OCI-M2 (cell line): ENCODE measurements at regions not wholly inside any gene's neighbourhood (a gene's known extent, or its start where the extent isn't known, plus 50 kb on each side); places are given as distances from the start of the nearest gene placed in this dataset.

Source experiments
- DNase-seq: peaks from one replicate; lab custom pipeline; 2025; ENCODE audit not compliant: unreplicated experiment; lab: John Stamatoyannopoulos, UW

- no peak for DNase-seq
Measured at GRCh38 chr15:46300716-46301115, 665.9 kb downstream of the SQOR start.

GRCh38 chr15:46301291-46301690 is 666.5 kb downstream of the SQOR start:
- DNase-seq = no peak

GRCh38 chr15:46301826-46302225 is 667.0 kb downstream of the SQOR start:
- DNase-seq = no peak

- DNase-seq = no peak
Measured at GRCh38 chr15:46304321-46304720, 669.5 kb downstream of the SQOR start.

- no peak for DNase-seq
Measured at GRCh38 chr15:46307746-46308145, 672.9 kb downstream of the SQOR start.

- DNase-seq = no peak
Measured at GRCh38 chr15:46309914-46310313, 675.1 kb downstream of the SQOR start.

GRCh38 chr15:46312133-46312740 is 677.4 kb downstream of the SQOR start:
- DNase-seq = peak; percentile 2

GRCh38 chr15:46315434-46315833 is 680.6 kb downstream of the SQOR start:
- DNase-seq = no peak

GRCh38 chr15:46316024-46316423 is 681.2 kb downstream of the SQOR start:
- no peak for DNase-seq

- no peak for DNase-seq
Measured at GRCh38 chr15:46317029-46317428, 682.2 kb downstream of the SQOR start.

- no peak for DNase-seq
Measured at GRCh38 chr15:46322753-46323152, 687.9 kb downstream of the SQOR start.

- no peak for DNase-seq
Measured at GRCh38 chr15:46326173-46326572, 691.3 kb downstream of the SQOR start.

- no peak for DNase-seq
Measured at GRCh38 chr15:46328821-46329220, 694.0 kb downstream of the SQOR start.

GRCh38 chr15:46329876-46330275 is 695.0 kb downstream of the SQOR start:
- DNase-seq = no peak

- DNase-seq = no peak
Measured at GRCh38 chr15:46331546-46331945, 696.7 kb downstream of the SQOR start.

- no peak for DNase-seq
Measured at GRCh38 chr15:46343196-46343935, 708.5 kb downstream of the SQOR start.

- DNase-seq = no peak
Measured at GRCh38 chr15:46344115-46344724, 709.4 kb downstream of the SQOR start.

- no peak for DNase-seq
Measured at GRCh38 chr15:46344915-46345314, 710.1 kb downstream of the SQOR start.

GRCh38 chr15:46354443-46354842 is 719.6 kb downstream of the SQOR start:
- no peak for DNase-seq

- no peak for DNase-seq
Measured at GRCh38 chr15:46365572-46365971, 730.7 kb downstream of the SQOR start.

- DNase-seq = no peak
Measured at GRCh38 chr15:46366360-46367007, 731.7 kb downstream of the SQOR start.

GRCh38 chr15:46383978-46384377 is 749.1 kb downstream of the SQOR start:
- DNase-seq = no peak
